ENCODE measurements at regions not wholly inside any gene's neighbourhood (a gene's known extent, or its start where the extent isn't known, plus 50 kb on each side); places are given as distances from the start of the nearest gene placed in this dataset.
A peak's percentile ranks its signal among the peaks of the same experiment; 100 is the strongest.

DNA sequence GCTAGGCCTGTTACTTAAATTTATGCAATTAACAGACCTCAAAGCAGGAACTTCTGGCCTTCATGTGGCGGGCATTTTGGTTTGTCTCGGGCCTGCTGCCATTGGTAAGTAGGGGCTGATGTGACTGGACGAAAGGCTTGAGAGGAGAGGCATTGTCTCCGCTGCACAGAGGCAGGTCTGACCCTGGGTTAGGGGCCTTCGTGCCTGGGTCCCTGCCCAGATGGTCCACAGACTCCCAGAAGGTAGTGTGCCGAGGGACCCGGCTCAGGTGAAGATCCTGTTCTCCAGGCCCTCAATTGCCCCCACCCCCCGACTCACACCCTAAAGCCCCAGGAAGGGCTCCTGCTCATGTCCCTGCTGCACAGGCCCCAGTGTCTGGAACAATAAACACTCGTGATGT, 764.9 kb downstream of the TMEM182 start:
- DNase-seq, result no peak

DNA sequence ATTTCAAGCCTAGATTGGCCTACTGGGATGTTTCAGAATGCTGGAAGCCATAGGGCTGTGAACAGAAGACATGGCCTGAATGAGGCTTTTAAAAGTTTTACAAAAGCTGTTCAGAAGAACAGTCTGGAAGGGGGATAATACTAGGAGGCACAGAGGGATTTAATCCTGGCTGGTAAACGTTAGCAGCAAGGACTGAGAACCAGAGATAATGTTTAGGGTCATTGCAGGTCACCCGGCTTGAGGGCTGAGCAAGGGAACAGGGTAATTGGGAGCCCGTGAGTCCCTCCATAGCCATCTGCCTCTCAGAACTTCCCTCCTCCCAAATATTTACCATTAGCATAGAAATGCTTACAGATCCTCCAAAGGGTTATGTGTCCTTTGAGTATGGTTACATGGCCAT, 765.4 kb downstream of the TMEM182 start:
- DNase-seq, result no peak

GRCh38 chr2:103529798-103530502, 768.1 kb downstream of the TMEM182 start:
- DNase-seq, result no peak

GRCh38 chr2:103552775-103553174, 790.9 kb downstream of the TMEM182 start:
- DNase-seq, result no peak

DNA sequence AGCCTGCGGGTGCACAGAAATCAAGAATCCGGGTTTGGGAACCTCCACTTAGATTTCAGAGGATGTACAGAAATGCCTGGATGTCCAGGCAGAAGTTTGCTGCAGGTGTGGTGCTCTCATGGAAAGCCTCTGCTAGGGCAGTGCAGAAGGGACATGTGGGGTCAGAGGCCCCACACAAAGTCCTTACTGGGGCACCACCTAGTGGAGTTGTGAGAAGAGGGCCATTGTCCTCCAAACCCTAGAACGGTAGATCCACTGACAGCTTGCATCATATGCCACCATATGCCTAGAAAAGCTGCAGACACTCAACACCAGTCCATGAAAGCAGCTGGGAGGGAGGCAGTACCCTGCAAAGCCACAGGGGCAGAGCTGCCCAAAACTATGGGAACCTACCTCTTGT, 833.0 kb downstream of the TMEM182 start:
- DNase-seq, result no peak

GRCh38 chr2:103605071-103605780, 843.4 kb downstream of the TMEM182 start:
- peak; percentile 17 for DNase-seq

DNA sequence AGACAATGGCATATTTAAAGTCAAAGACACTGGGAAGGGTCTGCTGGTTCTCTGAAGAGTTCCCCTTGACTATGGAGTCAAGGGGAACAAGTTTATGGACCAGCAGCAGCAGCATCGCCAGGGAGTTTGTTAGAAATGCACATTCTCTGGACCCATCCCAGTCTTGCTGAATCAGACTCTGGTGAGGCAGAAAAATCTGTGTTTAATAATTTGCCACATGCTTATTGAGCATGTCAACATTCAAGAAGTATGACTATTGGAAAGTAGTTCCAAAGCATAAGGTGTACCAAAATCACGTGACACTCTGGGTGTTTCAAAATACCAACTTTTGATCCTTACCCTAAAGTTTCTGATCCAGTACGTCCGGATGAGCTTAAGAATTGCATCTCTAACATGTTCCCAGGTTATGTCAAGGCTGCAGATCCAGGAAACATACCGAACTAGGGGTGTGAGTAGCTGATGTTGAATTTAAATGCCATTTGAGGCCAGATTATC, 853.8 kb downstream of the TMEM182 start:
- no peak for DNase-seq

GRCh38 chr2:103616891-103617290, 855.1 kb downstream of the TMEM182 start:
- DNase-seq, result no peak

- DNase-seq, result no peak
These were observed 856.3 kb downstream of the TMEM182 start for GRCh38 chr2:103618112-103618511.

- DNase-seq, result no peak
These were observed 865.5 kb downstream of the TMEM182 start for GRCh38 chr2:103627301-103627700.

DNA sequence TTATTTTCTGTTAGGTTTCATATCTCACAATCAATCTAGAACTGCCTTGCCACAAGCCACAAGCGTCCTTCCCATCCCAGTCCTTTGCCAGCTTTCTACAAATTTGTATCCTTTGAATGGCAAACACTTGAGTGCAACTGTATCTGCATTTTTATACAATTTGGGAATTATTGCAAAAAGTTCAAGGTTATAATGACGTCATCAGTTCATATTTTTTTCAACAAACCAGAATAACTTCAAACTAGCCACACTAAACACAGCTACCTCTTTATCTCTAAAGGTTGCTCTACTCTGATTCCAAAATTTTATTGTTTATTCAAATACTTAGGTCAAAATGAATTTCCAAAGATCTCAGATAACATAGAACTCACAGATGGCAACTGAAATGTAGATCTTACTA, 877.1 kb downstream of the TMEM182 start:
- DNase-seq, result no peak

GRCh38 chr2:103656558-103656957, 894.7 kb downstream of the TMEM182 start:
- DNase-seq, result no peak

GRCh38 chr2:103660519-103660918, 898.7 kb downstream of the TMEM182 start:
- DNase-seq, result no peak

DNA sequence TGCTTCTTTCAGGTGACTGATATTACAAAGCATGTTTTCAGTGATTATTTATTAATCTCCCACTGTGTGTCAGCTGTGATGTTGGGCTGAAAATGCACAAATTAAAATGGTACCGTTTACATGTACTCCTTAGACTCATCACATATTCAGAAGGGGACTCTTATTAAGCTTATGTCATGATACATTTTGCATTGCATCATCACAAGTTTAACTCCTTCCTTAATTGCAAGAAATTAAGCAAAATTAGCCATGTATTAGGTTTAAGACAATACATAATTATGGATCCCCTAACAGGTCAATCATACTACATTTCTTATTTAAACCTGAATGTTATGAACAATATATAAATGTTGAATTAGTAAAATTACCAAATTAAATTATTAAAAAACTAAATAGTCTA, 899.1 kb downstream of the TMEM182 start:
- DNase-seq, result no peak

- no peak for DNase-seq
These were observed 902.9 kb downstream of the TMEM182 start for GRCh38 chr2:103664690-103665089.

- no peak for DNase-seq
These were observed 905.6 kb downstream of the TMEM182 start for GRCh38 chr2:103667335-103667884.

DNA sequence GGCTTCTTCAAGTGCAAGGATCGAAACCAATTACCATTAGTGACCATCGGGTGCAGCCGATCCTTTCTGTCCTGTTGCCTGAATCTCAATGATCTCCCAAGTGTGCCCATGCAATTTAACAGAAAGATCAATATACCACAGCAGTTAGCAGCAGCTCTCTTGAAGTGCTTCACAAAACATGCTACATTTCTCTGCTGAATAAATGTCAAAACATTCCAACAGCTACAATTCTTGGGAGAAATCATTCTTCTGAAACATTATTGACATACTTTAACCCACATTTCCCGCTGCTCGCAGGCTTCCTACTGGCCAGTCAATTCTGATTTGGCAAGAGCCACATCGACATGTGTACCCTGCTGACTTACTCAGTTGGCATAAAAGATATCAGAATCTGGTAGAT, 907.7 kb downstream of the TMEM182 start:
- no peak for DNase-seq

Data from NCI-H2171 (cell line).